SU-DHL-6 (cell line): ENCODE measurements at regions not wholly inside any gene's neighbourhood (a gene's known extent, or its start where the extent isn't known, plus 50 kb on each side); places are given as distances from the start of the nearest gene placed in this dataset.

Source experiments
- H2AFZ ChIP-seq: fragments of 200-600 bp; sonication (generic); 2 replicates; pipeline ENCODE4 v1.6.1; 2014; ENCODE audit warnings: low read depth, mild to moderate bottlenecking, moderate library complexity, mixed read lengths, antibody characterized with exemption, low read length; ENCODE audit not compliant: severe bottlenecking
- H3F3A ChIP-seq: fragments of 200-600 bp; shearing (Covaris generic); 2 replicates; pipeline ENCODE4 v1.6.0; 2016; ENCODE audit warnings: antibody characterized with exemption, mild to moderate bottlenecking; ENCODE audit not compliant: insufficient read depth
- H3K27ac ChIP-seq: fragments of 200-600 bp; sonication (generic); 2 replicates; pipeline ENCODE4 v1.5.1; 2016; ENCODE audit warnings: low read depth, mild to moderate bottlenecking, low read length, moderate library complexity, mixed read lengths
- H3K27me3 ChIP-seq: fragments of 200-600 bp; sonication (generic), shearing (Covaris generic); 2 replicates; pipeline ENCODE4 v1.6.0; 2014; ENCODE audit warnings: mild to moderate bottlenecking, low read length
- H3K36me3 ChIP-seq: fragments of 200-600 bp; sonication (generic); 2 replicates; pipeline ENCODE4 v1.6.1; 2014; ENCODE audit warnings: mild to moderate bottlenecking, low read length, mixed read lengths
- H3K4me2 ChIP-seq: fragments of 300-600, 200-600 bp; shearing (Covaris generic), sonication (generic); 2 replicates; pipeline ENCODE4 v1.6.0; 2014; ENCODE audit warnings: low read length, low read depth, mild to moderate bottlenecking; ENCODE audit not compliant: poor library complexity, severe bottlenecking
- H3K4me3 ChIP-seq: fragments of 200-600 bp; sonication (generic); 2 replicates; pipeline ENCODE4 v1.5.1; 2014; ENCODE audit warnings: antibody characterized with exemption, low read length, mild to moderate bottlenecking, mixed read lengths; ENCODE audit not compliant: insufficient read depth, poor library complexity, severe bottlenecking
- H3K79me2 ChIP-seq: fragments of 200-600 bp; sonication (generic); 2 replicates; pipeline ENCODE4 v1.6.1; 2014; ENCODE audit warnings: mild to moderate bottlenecking, low read length, moderate library complexity; ENCODE audit not compliant: insufficient read depth
- H3K9ac ChIP-seq: fragments of 200-600 bp; sonication (generic); 2 replicates; pipeline ENCODE4 v1.7.0; 2014; ENCODE audit warnings: mild to moderate bottlenecking, low read length
- H3K9me2 ChIP-seq: fragments of 200-600 bp; sonication (generic); replicated peaks from 2 replicates; pipeline ENCODE4 v1.6.1; 2014; ENCODE audit warnings: low read length; ENCODE audit not compliant: insufficient read depth
- H3K9me3 ChIP-seq: fragments of 200-600 bp; sonication (generic); 2 replicates; pipeline ENCODE4 v1.6.1; 2014; ENCODE audit warnings: low read length, mixed read lengths; ENCODE audit not compliant: insufficient read depth
- H4K20me1 ChIP-seq: fragments of 200-600 bp; sonication (generic); 2 replicates; pipeline ENCODE4 v1.6.1; 2014; ENCODE audit warnings: low read depth, mild to moderate bottlenecking, antibody characterized with exemption, low read length, moderate library complexity, mixed read lengths
- EZH2phosphoT487 ChIP-seq: fragments of 200-600 bp; sonication (generic), shearing (Covaris generic); conservative IDR thresholded peaks from 2 replicates; pipeline ENCODE4 v1.6.1; 2018; ENCODE audit warnings: mild to moderate bottlenecking, antibody characterized with exemption, low read length, moderate library complexity, mixed read lengths
- TF ChIP-seq, protein P1 (sequence below): fragments of 200-600 bp; sonication (generic); IDR thresholded peaks from one replicate; pipeline ENCODE4 v1.5.1; 2017; ENCODE audit warnings: antibody characterized with exemption, mild to moderate bottlenecking, low read length, moderate library complexity; ENCODE audit not compliant: insufficient read depth, poor library complexity, severe bottlenecking

- H3K9me3 ChIP-seq, result no peaks in the 10 kb centered on the region
- H3K79me2 ChIP-seq, result no peaks in the 10 kb centered on the region
- H3K36me3 ChIP-seq, result no peaks in the 10 kb centered on the region
- H3K9ac ChIP-seq, result no peak overlapping the region
- no peaks in the 10 kb centered on the region for H4K20me1 ChIP-seq
- H3K4me2 ChIP-seq, result no peak overlapping the region
- H3K27me3 ChIP-seq, result no peaks in the 10 kb centered on the region
- H3F3A ChIP-seq, result no peaks in the 10 kb centered on the region
- H3K9me2 ChIP-seq, result no peaks in the 10 kb centered on the region
- TF ChIP-seq, protein P1, sequence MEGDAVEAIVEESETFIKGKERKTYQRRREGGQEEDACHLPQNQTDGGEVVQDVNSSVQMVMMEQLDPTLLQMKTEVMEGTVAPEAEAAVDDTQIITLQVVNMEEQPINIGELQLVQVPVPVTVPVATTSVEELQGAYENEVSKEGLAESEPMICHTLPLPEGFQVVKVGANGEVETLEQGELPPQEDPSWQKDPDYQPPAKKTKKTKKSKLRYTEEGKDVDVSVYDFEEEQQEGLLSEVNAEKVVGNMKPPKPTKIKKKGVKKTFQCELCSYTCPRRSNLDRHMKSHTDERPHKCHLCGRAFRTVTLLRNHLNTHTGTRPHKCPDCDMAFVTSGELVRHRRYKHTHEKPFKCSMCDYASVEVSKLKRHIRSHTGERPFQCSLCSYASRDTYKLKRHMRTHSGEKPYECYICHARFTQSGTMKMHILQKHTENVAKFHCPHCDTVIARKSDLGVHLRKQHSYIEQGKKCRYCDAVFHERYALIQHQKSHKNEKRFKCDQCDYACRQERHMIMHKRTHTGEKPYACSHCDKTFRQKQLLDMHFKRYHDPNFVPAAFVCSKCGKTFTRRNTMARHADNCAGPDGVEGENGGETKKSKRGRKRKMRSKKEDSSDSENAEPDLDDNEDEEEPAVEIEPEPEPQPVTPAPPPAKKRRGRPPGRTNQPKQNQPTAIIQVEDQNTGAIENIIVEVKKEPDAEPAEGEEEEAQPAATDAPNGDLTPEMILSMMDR, result no peak
- no peak for TF ChIP-seq EZH2phosphoT487
- no peak overlapping the region for H3K27ac ChIP-seq
- no peak overlapping the region for H2AFZ ChIP-seq
- no peak overlapping the region for H3K4me3 ChIP-seq
Measured at GRCh38 chr20:55406891-55407290, 598.4 kb downstream of the CBLN4 start.

DNA sequence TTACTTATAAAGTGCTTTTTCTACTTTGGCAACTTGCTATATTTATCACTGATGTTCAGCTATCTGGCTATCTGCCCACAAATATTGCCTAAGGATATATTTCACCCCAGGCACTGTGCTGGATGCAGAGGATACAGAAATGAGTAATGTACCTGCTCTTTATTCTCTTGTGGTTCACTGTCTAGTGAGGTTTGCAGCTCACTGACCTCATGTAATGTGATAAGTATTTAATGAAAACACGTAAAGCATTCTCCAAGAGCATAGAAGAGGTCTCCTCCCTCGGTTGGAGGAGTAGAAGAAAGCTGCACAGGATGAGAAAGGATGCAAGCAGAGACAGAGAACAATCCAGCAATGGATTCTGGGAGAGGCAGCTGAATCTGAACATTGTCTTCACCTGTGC is 610.7 kb downstream of the CBLN4 start:
- Histone ChIP-seq H3K79me2 (no peaks in the 10 kb centered on the region), H3K4me3 (no peak overlapping the region), H3K27me3 (no peaks in the 10 kb centered on the region), H4K20me1 (no peaks in the 10 kb centered on the region), H3K4me2 (no peak overlapping the region), H2AFZ (no peak overlapping the region), H3K36me3 (no peaks in the 10 kb centered on the region), H3K9me3 (no peaks in the 10 kb centered on the region), H3F3A (no peaks in the 10 kb centered on the region), H3K27ac (no peak overlapping the region), H3K9ac (no peak overlapping the region), H3K9me2 (no peaks in the 10 kb centered on the region)
- TF ChIP-seq EZH2phosphoT487, result no peak
- TF ChIP-seq, protein P1, result no peak

- Histone ChIP-seq H3K4me3 (no peak overlapping the region), H3K9me2 (no peaks in the 10 kb centered on the region), H3K27me3 (no peaks in the 10 kb centered on the region), H4K20me1 (no peaks in the 10 kb centered on the region), H3K9ac (no peak overlapping the region), H3K79me2 (no peaks in the 10 kb centered on the region), H3K27ac (no peak overlapping the region), H3K36me3 (no peaks in the 10 kb centered on the region), H3K9me3 (no peaks in the 10 kb centered on the region), H2AFZ (no peak overlapping the region), H3F3A (no peaks in the 10 kb centered on the region), H3K4me2 (no peak overlapping the region)
- no peak for TF ChIP-seq EZH2phosphoT487
- TF ChIP-seq, protein P1, result no peak
Measured at GRCh38 chr20:55390791-55391190, 614.5 kb downstream of the CBLN4 start.
